Suprapubic skin (tissue), 4 donors: ENCODE measurements at regions not wholly inside any gene's neighbourhood (a gene's known extent, or its start where the extent isn't known, plus 50 kb on each side); places are given as distances from the start of the nearest gene placed in this dataset.

Source experiments
- POLR2A ChIP-seq, 2 donors: fragments of 450-650 bp; IDR thresholded peaks; one replicate each; pipeline ENCODE4 v1.6.1; 2017; ENCODE audit warnings: antibody characterized with exemption in 2 of 2, mild to moderate bottlenecking in 2 of 2, moderate library complexity in 2 of 2
- POLR2AphosphoS5 ChIP-seq, 3 donors: sonication (generic); formaldehyde crosslinking; IDR thresholded peaks; one replicate each; pipeline ENCODE4 v1.6.1; 2017; ENCODE audit warnings: antibody characterized with exemption in 3 of 3
- TF ChIP-seq, protein P1 (sequence below), 2 donors: fragments of 200-600 bp in 1 of 2; fragments of 450-650 bp in 1 of 2; sonication (generic) in 1 of 2; IDR thresholded peaks; one replicate each; pipeline ENCODE4 v1.5.1; 2016 to 2019; ENCODE audit warnings: antibody characterized with exemption in 2 of 2, mild to moderate bottlenecking in 1 of 2, moderate library complexity in 1 of 2

DNA sequence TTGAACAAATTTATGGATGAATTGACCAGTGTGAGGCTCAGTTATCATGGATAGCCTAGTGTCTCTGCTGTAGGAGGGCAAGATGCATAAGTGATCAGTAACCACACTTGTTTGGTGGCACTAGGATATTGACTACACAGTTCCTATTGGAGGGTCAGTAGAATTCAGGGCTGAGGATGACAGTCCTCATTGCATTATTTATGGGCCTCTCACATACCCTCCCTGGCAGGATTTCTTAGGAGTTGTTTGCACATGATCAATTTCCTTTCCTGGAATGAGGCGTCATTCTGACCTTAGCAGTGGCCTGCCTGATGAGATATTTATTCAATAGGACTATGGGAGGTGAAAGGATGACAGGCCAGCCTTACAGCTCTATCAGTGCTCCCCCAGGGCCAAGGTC, 125.1 kb upstream of the AGBL1 start:
- TF ChIP-seq POLR2A (IDR thresholded peaks at IDR 0.05), result no peak
- TF ChIP-seq, protein P1, sequence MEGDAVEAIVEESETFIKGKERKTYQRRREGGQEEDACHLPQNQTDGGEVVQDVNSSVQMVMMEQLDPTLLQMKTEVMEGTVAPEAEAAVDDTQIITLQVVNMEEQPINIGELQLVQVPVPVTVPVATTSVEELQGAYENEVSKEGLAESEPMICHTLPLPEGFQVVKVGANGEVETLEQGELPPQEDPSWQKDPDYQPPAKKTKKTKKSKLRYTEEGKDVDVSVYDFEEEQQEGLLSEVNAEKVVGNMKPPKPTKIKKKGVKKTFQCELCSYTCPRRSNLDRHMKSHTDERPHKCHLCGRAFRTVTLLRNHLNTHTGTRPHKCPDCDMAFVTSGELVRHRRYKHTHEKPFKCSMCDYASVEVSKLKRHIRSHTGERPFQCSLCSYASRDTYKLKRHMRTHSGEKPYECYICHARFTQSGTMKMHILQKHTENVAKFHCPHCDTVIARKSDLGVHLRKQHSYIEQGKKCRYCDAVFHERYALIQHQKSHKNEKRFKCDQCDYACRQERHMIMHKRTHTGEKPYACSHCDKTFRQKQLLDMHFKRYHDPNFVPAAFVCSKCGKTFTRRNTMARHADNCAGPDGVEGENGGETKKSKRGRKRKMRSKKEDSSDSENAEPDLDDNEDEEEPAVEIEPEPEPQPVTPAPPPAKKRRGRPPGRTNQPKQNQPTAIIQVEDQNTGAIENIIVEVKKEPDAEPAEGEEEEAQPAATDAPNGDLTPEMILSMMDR (IDR thresholded peaks at IDR 0.05), result no peak
- TF ChIP-seq POLR2AphosphoS5 (IDR thresholded peaks at IDR 0.05), result no peak
